Fibroblast of the aortic adventitia (primary cell): ENCODE measurements at regions not wholly inside any gene's neighbourhood (a gene's known extent, or its start where the extent isn't known, plus 50 kb on each side); places are given as distances from the start of the nearest gene placed in this dataset.

Experiments used
- DNase-seq: peaks from one replicate; pipeline ENCODE4 v3.0.0-alpha.2; 2010; ENCODE audit warnings: low read depth
- H3K4me3 ChIP-seq: 2 replicates; pipeline ENCODE4 v1.5.1; 2011; ENCODE audit warnings: low read depth, mild to moderate bottlenecking, control low read depth, low read length, moderate library complexity
- CTCF ChIP-seq: IDR thresholded peaks from 2 replicates; pipeline ENCODE4 v1.5.1; 2011; ENCODE audit warnings: mild to moderate bottlenecking, low read length, control low read depth, inconsistent platforms; ENCODE audit not compliant: insufficient read depth

- no peak for DNase-seq
These were observed 103.5 kb downstream of the SPRY4 start for GRCh38 chr5:142221091-142221860.

DNA sequence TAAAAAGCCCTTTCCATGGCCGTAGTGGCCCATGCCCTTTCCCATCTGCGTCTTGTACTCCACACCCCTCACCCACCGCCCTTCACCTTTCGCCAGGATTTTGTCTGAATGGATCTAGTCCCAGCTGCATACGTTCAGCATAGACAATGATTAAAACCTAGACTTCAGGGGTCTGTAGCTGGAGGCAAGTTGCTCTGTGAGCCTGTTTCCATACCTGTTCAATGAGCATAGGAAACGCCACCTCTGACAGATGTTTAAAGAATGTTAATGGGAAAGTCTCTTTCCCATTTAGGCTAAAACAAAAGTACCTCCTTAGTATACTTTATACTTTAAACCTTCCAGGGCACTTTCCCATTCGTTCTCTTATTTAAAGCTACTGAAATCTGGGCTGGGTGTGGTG is 105.7 kb downstream of the SPRY4 start:
- DNase-seq: no peak
- H3K4me3 ChIP-seq: no peak overlapping the region
- no peak for TF ChIP-seq CTCF

More at GRCh38 chr5:142221091-142221860, 103.5 kb downstream of the SPRY4 start:
- TF ChIP-seq CTCF: no peak
- no peak overlapping the region for H3K4me3 ChIP-seq

DNA sequence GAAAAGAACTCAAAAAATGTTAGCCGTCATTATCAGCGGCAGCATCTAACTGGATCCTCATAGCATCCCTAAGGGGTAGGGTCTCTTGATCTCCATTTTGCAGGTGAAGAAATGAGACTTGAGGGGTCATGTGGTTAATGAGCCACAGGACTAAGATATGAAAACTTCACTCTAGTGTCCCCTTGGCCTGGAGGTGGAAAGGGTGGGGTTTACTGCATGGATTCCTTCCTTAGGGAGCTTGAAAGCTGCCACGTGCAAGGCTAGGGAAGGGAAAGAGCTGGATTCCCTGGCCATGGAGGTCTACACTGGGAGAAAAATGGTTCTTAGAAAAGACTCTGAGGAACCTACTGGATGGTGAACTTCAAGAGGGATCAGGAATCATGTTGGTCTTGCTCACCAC is 107.9 kb downstream of the SPRY4 start:
- no peak for TF ChIP-seq CTCF
- H3K4me3 ChIP-seq: no peak overlapping the region
- no peak for DNase-seq

GRCh38 chr5:142215915-142216681 is 107.5 kb downstream of the NDFIP1 start:
- peak; percentile 99 for DNase-seq
- no peak for TF ChIP-seq CTCF
- H3K4me3 ChIP-seq: peak overlapping the region; percentile 19

- no peak for DNase-seq
- H3K4me3 ChIP-seq: no peak overlapping the region
- no peak for TF ChIP-seq CTCF
These were observed 104.5 kb downstream of the NDFIP1 start for GRCh38 chr5:142213077-142213476.

- TF ChIP-seq CTCF: no peak
- no peak for DNase-seq
- H3K4me3 ChIP-seq: no peak overlapping the region
These were observed 103.3 kb downstream of the NDFIP1 start for GRCh38 chr5:142211918-142212317.
